GM04503 (cell line): ENCODE measurements at regions not wholly inside any gene's neighbourhood (a gene's known extent, or its start where the extent isn't known, plus 50 kb on each side); places are given as distances from the start of the nearest gene placed in this dataset.

ENCODE experiments used
- DNase-seq: peaks from one replicate; pipeline ENCODE4 v3.0.0-alpha.2; 2012; ENCODE audit warnings: low read depth

- DNase-seq = no peak
These were observed 1507.2 kb upstream of the PIK3C3 start for GRCh38 chr18:40447820-40448219.

- DNase-seq = no peak
These were observed 1514.9 kb upstream of the PIK3C3 start for GRCh38 chr18:40440088-40440487.

GRCh38 chr18:40437517-40437916 is 1517.5 kb upstream of the PIK3C3 start:
- DNase-seq = no peak

GRCh38 chr18:40431071-40431985 is 1523.7 kb upstream of the PIK3C3 start:
- DNase-seq = no peak

- no peak for DNase-seq
These were observed 1531.7 kb upstream of the PIK3C3 start for GRCh38 chr18:40423291-40423690.

GRCh38 chr18:40420675-40421074 is 1534.4 kb upstream of the PIK3C3 start:
- DNase-seq = no peak

- DNase-seq = no peak
These were observed 1537.5 kb upstream of the PIK3C3 start for GRCh38 chr18:40417501-40417900.

- no peak for DNase-seq
These were observed 1539.2 kb upstream of the PIK3C3 start for GRCh38 chr18:40415821-40416220.

GRCh38 chr18:40415176-40415791 is 1539.8 kb upstream of the PIK3C3 start:
- DNase-seq = no peak

GRCh38 chr18:40414155-40414754 is 1540.8 kb upstream of the PIK3C3 start:
- no peak for DNase-seq

- DNase-seq = no peak
These were observed 1541.9 kb upstream of the PIK3C3 start for GRCh38 chr18:40413160-40413559.

- DNase-seq = no peak
These were observed 1542.6 kb upstream of the PIK3C3 start for GRCh38 chr18:40412410-40412809.

GRCh38 chr18:40407909-40408308 is 1547.1 kb upstream of the PIK3C3 start:
- peak; percentile 19 for DNase-seq

GRCh38 chr18:40404284-40404683 is 1550.8 kb upstream of the PIK3C3 start:
- no peak for DNase-seq

- no peak for DNase-seq
These were observed 1553.0 kb upstream of the PIK3C3 start for GRCh38 chr18:40402052-40402451.

- DNase-seq = no peak
These were observed 1566.9 kb upstream of the PIK3C3 start for GRCh38 chr18:40388121-40388520.

- DNase-seq = no peak
These were observed 1567.8 kb upstream of the PIK3C3 start for GRCh38 chr18:40387130-40387787.

- peak; percentile 45 for DNase-seq
These were observed 1572.8 kb upstream of the PIK3C3 start for GRCh38 chr18:40382197-40382596.

- no peak for DNase-seq
These were observed 1574.2 kb upstream of the PIK3C3 start for GRCh38 chr18:40380686-40381439.

- peak; percentile 67 for DNase-seq
These were observed 1579.2 kb upstream of the PIK3C3 start for GRCh38 chr18:40375837-40376236.

GRCh38 chr18:40371673-40372072 is 1583.4 kb upstream of the PIK3C3 start:
- peak; percentile 44 for DNase-seq

GRCh38 chr18:40367576-40367975 is 1587.5 kb upstream of the PIK3C3 start:
- DNase-seq = no peak
